ENCODE measurements at regions not wholly inside any gene's neighbourhood (a gene's known extent, or its start where the extent isn't known, plus 50 kb on each side); places are given as distances from the start of the nearest gene placed in this dataset.

DNA sequence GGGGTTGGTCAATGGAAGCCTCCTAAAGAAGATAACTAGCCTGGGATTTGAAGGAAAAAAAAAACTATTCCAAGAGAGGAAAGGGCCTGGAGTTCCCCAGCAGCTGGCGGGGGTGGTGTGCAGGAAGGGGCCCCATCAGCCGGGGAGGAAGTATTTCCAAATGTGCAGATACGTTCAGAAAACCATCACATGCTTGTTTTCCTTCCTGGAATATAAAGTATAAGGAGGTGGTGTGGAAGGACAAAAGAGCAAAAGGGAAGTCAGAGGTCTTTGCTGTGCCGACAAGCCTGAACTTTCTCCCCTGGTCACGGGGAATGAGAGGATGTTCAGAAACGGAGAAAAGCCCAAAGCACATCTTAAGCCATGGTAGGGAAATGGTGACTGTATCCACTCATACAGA, 72.0 kb upstream of the BACE2 start:
- no peak overlapping the region for H3K4me3 ChIP-seq (ENCODE audit: low read depth, low read length)

DNA sequence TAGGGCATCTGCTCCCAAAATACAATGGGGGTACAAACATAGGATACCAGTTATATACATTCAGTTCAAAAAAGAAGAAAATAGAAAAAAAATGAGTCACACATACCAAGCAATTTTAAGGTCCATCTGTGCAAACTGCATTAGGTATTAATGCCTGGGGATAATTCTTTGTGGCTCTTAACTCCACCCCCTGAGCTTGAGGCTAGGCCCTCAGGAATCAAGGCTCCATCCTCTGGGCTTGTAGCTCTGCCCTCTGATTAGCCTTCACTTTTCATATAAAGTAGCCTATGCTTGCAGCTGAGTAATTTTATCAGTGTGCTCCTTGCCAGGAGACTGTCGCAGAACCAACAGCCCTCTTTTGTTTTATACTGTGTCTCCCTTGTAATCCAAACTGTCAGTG, 69.9 kb upstream of the BACE2 start:
- no peak overlapping the region for H3K4me3 ChIP-seq (ENCODE audit: low read depth, low read length)
- TF ChIP-seq, protein P1, sequence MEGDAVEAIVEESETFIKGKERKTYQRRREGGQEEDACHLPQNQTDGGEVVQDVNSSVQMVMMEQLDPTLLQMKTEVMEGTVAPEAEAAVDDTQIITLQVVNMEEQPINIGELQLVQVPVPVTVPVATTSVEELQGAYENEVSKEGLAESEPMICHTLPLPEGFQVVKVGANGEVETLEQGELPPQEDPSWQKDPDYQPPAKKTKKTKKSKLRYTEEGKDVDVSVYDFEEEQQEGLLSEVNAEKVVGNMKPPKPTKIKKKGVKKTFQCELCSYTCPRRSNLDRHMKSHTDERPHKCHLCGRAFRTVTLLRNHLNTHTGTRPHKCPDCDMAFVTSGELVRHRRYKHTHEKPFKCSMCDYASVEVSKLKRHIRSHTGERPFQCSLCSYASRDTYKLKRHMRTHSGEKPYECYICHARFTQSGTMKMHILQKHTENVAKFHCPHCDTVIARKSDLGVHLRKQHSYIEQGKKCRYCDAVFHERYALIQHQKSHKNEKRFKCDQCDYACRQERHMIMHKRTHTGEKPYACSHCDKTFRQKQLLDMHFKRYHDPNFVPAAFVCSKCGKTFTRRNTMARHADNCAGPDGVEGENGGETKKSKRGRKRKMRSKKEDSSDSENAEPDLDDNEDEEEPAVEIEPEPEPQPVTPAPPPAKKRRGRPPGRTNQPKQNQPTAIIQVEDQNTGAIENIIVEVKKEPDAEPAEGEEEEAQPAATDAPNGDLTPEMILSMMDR (IDR thresholded peaks at IDR 0.05; ENCODE audit: insufficient read depth, low read depth, low read length) = no peak
- no peak for DNase-seq (ENCODE audit: low read depth)

More for the DNA sequence above, 72.0 kb upstream of the BACE2 start:
- DNase-seq (ENCODE audit: low read depth) = no peak
- TF ChIP-seq, protein P1 (IDR thresholded peaks at IDR 0.05; ENCODE audit: insufficient read depth, low read depth, low read length) = no peak

DNA sequence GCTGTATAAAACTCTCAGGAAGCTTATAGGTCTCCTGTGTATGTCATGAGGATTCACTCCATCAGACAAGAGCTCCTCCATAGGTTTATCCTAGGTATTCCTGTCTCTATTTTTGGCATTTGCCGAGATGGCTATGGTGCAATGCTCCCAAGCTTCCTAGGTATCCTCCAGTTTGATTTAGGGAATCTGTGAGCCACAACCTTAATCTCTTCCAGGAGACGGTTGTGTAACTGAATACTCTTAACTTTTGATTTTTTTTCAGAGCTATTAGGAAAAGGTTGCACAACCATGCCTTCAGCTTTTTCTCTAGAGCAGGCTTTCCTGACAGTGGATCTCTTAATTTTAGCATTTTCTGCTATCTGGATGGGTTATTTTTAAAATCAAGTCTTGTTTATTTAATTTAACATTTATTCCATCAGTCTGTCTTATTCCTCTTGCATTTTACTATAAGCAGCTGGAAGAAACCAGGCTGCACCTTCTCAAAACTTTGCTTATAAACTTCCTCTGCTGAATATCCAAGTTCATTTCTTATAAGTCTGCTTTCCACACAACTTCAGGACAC, 69.4 kb upstream of the BACE2 start:
- TF ChIP-seq, protein P1 (IDR thresholded peaks at IDR 0.05; ENCODE audit: insufficient read depth, low read depth, low read length) = no peak
- no peak overlapping the region for H3K4me3 ChIP-seq (ENCODE audit: low read depth, low read length)
- DNase-seq (ENCODE audit: low read depth) = no peak

DNA sequence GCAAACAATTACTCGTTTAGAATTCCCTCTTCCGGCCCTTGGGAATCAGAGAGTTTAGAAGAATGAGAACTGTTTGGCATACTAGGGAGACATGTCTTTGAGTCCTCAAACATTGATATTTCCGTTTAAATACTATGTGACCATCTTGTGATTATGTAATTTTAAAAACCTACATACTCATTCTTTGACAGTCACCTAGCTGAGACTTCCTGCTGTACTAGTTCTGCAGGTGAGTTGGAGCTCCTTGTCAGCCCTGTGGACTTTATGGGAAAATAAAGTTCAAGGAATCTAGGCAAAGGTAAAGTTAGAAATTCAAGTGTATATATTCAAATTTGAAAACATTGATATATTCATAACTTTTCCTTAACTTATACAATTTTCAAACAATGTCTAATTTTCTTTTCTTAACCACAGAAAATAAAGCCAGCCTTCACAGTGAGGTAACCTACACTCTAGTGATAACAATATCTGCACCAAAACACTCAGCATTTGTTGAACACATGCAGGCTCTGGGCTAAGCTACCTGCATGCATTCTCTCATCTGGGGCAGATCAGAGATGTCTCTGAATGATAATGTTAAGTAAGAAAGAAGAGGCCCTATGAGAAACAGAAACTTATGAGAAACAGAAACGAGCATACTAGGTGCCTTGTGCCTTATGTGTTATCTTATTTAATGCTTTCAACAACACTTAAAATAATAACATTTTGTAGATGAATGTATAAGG, 67.0 kb upstream of the BACE2 start:
- no peak for DNase-seq (ENCODE audit: low read depth)
- H3K4me3 ChIP-seq (ENCODE audit: low read depth, low read length) = no peak overlapping the region
- TF ChIP-seq, protein P1 (IDR thresholded peaks at IDR 0.05; ENCODE audit: insufficient read depth, low read depth, low read length) = no peak

DNA sequence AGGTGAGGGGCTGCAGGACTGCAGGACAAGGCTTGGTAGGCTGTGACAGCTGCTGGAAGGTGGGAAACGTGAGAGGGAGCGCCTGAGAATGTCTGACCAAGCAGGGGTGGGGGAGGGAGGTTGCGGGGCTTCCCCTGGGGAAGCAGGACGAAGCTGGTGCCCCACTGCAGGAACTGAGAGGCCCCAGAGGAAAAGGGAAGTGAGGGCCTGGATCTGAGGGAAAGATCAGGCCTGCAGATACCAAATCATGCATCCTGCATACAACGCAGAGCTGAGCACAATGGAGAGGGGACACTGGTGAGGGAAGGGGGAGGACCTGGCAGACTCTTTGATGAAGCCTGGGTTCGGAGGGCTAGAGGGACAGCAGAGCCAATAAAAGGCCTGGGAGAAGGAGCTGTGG, 65.7 kb upstream of the BACE2 start:
- no peak for DNase-seq (ENCODE audit: low read depth)
- TF ChIP-seq, protein P1 (IDR thresholded peaks at IDR 0.05; ENCODE audit: insufficient read depth, low read depth, low read length) = no peak
- no peak overlapping the region for H3K4me3 ChIP-seq (ENCODE audit: low read depth, low read length)

DNA sequence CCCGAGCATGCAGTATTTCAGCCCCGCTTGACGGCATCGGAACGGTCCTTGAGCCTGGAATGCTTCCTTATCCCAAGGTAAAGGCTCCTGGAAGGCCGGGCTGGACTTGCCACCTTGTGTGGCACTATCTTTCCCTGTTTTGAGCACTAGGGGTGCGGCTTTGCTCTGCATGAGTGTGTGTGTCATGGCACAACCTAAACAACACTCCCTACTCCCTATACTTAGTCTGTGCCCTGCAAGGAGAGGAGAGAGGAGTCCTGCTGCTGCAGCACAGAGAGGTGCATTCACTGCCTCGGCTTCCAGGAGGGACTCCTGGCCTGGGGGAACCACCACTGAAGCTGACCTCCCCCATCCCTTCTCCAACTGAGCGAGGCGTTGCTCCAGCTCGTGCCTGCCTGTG, 60.4 kb upstream of the BACE2 start:
- no peak overlapping the region for H3K4me3 ChIP-seq (ENCODE audit: low read depth, low read length)
- TF ChIP-seq, protein P1 (IDR thresholded peaks at IDR 0.05; ENCODE audit: insufficient read depth, low read depth, low read length) = no peak
- no peak for DNase-seq (ENCODE audit: low read depth)

Measured in fibroblast of villous mesenchyme (primary cell).